NB4 (cell line): ENCODE measurements at regions not wholly inside any gene's neighbourhood (a gene's known extent, or its start where the extent isn't known, plus 50 kb on each side); places are given as distances from the start of the nearest gene placed in this dataset.

Experiments
- POLR2A ChIP-seq: IDR thresholded peaks from 2 replicates; pipeline ENCODE4 v1.6.1; 2011; ENCODE audit warnings: mild to moderate bottlenecking; ENCODE audit not compliant: insufficient read length; ENCODE audit errors: extremely low read depth
- TF ChIP-seq, protein P1 (sequence below): IDR thresholded peaks from one replicate; pipeline ENCODE4 v1.5.1; 2012; ENCODE audit warnings: low read depth, low read length

DNA sequence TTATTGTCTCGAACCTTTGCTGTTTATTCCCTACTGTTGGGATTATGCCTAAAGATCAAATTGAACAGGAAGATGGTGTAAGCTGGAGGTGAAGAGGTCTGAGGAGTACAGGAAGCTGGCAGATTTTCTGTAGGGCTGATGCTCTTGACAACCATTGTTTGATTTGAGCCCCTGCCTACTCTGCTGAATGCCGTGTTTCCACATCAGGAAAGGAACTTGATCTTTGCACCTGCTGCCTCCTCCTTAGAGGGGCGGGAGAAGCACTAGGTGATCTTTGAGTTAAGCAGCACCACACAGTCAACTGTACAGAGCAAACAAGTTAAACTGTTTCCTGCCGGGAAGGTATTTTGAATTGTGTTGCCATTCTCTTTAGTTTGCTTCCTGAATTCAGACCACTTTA is 364.6 kb upstream of the EPHA6 start:
- TF ChIP-seq, protein P1, sequence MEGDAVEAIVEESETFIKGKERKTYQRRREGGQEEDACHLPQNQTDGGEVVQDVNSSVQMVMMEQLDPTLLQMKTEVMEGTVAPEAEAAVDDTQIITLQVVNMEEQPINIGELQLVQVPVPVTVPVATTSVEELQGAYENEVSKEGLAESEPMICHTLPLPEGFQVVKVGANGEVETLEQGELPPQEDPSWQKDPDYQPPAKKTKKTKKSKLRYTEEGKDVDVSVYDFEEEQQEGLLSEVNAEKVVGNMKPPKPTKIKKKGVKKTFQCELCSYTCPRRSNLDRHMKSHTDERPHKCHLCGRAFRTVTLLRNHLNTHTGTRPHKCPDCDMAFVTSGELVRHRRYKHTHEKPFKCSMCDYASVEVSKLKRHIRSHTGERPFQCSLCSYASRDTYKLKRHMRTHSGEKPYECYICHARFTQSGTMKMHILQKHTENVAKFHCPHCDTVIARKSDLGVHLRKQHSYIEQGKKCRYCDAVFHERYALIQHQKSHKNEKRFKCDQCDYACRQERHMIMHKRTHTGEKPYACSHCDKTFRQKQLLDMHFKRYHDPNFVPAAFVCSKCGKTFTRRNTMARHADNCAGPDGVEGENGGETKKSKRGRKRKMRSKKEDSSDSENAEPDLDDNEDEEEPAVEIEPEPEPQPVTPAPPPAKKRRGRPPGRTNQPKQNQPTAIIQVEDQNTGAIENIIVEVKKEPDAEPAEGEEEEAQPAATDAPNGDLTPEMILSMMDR: no peak
- no peak for TF ChIP-seq POLR2A
